C4-2B (cell line): ENCODE measurements at regions not wholly inside any gene's neighbourhood (a gene's known extent, or its start where the extent isn't known, plus 50 kb on each side); places are given as distances from the start of the nearest gene placed in this dataset.

ENCODE experiments used
- H3K27ac ChIP-seq: fragments of 450-650 bp; 2 replicates; pipeline ENCODE4 v1.5.1; 2017
- CTCF ChIP-seq: fragments of 450-650 bp; conservative IDR thresholded peaks from 2 replicates; pipeline ENCODE4 v1.5.1; 2017; ENCODE audit warnings: mild to moderate bottlenecking
- ZFX ChIP-seq: fragments of 450-650 bp; IDR thresholded peaks from 2 replicates; pipeline ENCODE4 v1.6.1; 2017

- TF ChIP-seq ZFX (no peak), CTCF (no peak)
- no peak overlapping the region for H3K27ac ChIP-seq
These were observed 80.1 kb upstream of the KCNK2 start for GRCh38 chr1:215002471-215002870.

GRCh38 chr1:215003686-215004085 lies 78.9 kb upstream of the KCNK2 start:
- no peak overlapping the region for H3K27ac ChIP-seq
- TF ChIP-seq ZFX: no peak
- no peak for TF ChIP-seq CTCF

- no peak for TF ChIP-seq CTCF
- TF ChIP-seq ZFX: no peak
- H3K27ac ChIP-seq: no peak overlapping the region
These were observed 78.3 kb upstream of the KCNK2 start for GRCh38 chr1:215004121-215004827.

- TF ChIP-seq ZFX: no peak
- TF ChIP-seq CTCF: no peak
- no peak overlapping the region for H3K27ac ChIP-seq
These were observed 77.5 kb upstream of the KCNK2 start for GRCh38 chr1:215005078-215005477.

- no peak for TF ChIP-seq ZFX
- no peak overlapping the region for H3K27ac ChIP-seq
These were observed 76.7 kb upstream of the KCNK2 start for GRCh38 chr1:215005656-215006345.

GRCh38 chr1:215007880-215008279 lies 74.7 kb upstream of the KCNK2 start:
- H3K27ac ChIP-seq: no peak overlapping the region
- TF ChIP-seq ZFX (no peak), CTCF (no peak)

- no peak overlapping the region for H3K27ac ChIP-seq
These were observed 64.0 kb upstream of the KCNK2 start for GRCh38 chr1:215018555-215018954.

More at GRCh38 chr1:215018555-215018954, 64.0 kb upstream of the KCNK2 start:
- no peak for TF ChIP-seq CTCF
- TF ChIP-seq ZFX: no peak
